HFF-Myc (cell line): ENCODE measurements at regions not wholly inside any gene's neighbourhood (a gene's known extent, or its start where the extent isn't known, plus 50 kb on each side); places are given as distances from the start of the nearest gene placed in this dataset.

ENCODE experiments used
- DNase-seq: peaks from one replicate; pipeline ENCODE4 v3.0.0-alpha.2; 2011; ENCODE audit warnings: low read depth; ENCODE audit errors: extremely low read depth
- H3K4me3 ChIP-seq: replicated peaks from 2 replicates; pipeline ENCODE4 v1.5.1; 2011; ENCODE audit warnings: low read depth, mild to moderate bottlenecking, control low read depth, low read length
- TF ChIP-seq, protein P1 (sequence below): IDR thresholded peaks from 2 replicates; pipeline ENCODE4 v1.5.1; 2012; ENCODE audit warnings: mild to moderate bottlenecking, low read depth, low read length, control low read depth; ENCODE audit errors: missing control alignments

DNA sequence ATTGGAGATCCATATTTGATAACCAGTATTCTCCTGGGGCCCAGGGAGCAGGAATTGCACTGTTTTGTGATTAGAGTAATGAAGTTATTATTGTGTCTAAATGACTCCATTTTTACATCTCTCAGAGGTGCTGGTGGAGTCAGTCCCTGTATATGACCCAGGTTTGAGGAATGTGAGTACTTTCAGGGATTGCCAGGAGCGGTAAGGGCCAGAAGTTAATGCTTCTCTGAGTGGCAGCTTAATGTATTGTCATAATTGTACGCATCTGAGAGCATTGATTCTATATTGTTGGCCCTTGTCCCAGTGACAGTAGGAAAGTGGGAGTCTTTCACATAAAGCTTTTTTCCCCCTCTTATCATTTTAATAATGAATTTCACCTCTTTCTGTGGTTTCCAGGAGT, 146.2 kb downstream of the GATB start:
- H3K4me3 ChIP-seq: no peak overlapping the region
- TF ChIP-seq, protein P1, sequence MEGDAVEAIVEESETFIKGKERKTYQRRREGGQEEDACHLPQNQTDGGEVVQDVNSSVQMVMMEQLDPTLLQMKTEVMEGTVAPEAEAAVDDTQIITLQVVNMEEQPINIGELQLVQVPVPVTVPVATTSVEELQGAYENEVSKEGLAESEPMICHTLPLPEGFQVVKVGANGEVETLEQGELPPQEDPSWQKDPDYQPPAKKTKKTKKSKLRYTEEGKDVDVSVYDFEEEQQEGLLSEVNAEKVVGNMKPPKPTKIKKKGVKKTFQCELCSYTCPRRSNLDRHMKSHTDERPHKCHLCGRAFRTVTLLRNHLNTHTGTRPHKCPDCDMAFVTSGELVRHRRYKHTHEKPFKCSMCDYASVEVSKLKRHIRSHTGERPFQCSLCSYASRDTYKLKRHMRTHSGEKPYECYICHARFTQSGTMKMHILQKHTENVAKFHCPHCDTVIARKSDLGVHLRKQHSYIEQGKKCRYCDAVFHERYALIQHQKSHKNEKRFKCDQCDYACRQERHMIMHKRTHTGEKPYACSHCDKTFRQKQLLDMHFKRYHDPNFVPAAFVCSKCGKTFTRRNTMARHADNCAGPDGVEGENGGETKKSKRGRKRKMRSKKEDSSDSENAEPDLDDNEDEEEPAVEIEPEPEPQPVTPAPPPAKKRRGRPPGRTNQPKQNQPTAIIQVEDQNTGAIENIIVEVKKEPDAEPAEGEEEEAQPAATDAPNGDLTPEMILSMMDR: no peak
- no peak for DNase-seq

DNA sequence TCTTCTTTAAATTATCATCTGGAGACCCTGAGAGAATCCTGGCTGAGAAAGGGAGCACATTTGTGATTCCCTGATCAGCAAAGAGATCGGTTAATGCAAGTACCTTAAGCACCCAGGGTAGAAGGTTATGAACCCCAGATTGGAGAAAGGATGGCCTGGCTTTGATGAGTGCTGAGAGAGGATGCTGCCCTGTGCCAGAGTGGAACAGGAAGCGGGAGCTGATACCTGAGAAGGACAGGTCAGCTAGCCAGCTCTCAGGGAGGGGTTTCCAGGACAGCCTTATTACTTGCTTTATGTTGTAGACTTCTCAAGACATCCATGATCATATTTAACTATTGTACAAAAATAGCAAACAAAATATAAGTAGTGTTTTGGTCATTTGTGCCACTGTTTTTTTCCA, 141.9 kb downstream of the GATB start:
- H3K4me3 ChIP-seq: no peak overlapping the region
- TF ChIP-seq, protein P1: no peak
- DNase-seq: no peak

DNA sequence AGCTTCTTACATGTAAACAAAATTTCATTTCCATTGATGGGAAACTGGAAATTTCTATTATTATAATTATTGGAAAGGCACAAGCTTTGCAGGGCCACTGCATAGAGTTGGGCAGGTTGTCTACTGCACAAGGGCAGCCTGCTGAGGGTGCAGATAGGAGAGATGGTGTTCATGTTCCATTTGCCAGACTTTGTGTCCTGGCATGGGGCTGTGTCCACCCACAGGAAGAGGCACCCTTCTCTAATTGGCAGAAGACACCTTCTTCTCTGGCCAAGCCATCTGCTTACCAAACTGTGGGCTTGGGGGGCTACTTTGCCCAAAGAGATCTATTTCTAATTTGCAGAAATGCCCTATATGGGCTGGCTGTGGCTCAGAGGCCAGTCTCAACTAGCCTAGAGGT, 140.7 kb downstream of the GATB start:
- H3K4me3 ChIP-seq: no peak overlapping the region
- TF ChIP-seq, protein P1: no peak
- DNase-seq: no peak
